Loucy (cell line): ENCODE measurements at regions not wholly inside any gene's neighbourhood (a gene's known extent, or its start where the extent isn't known, plus 50 kb on each side); places are given as distances from the start of the nearest gene placed in this dataset.

ENCODE experiments used
- H2AFZ ChIP-seq: fragments of 200-600 bp; sonication (generic); 2 replicates; pipeline ENCODE4 v1.6.0; 2016; ENCODE audit warnings: antibody characterized with exemption, mild to moderate bottlenecking, low read length, moderate library complexity
- H3F3A ChIP-seq: fragments of 200-600 bp; 2 replicates; pipeline ENCODE4 v1.6.0; 2016; ENCODE audit warnings: antibody characterized with exemption, low read depth, mild to moderate bottlenecking
- H3K27me3 ChIP-seq: fragments of 200-600 bp; sonication (generic); 2 replicates; pipeline ENCODE4 v1.6.1; 2014; ENCODE audit warnings: low read length, mild to moderate bottlenecking; ENCODE audit not compliant: insufficient read depth, poor library complexity, severe bottlenecking
- H3K36me3 ChIP-seq: fragments of 200-600 bp; sonication (generic); 2 replicates; pipeline ENCODE4 v1.6.1; 2016; ENCODE audit warnings: low read length; ENCODE audit not compliant: insufficient read depth
- H3K4me1 ChIP-seq: fragments of 200-600 bp; sonication (generic); 2 replicates; pipeline ENCODE4 v1.5.1; 2014; ENCODE audit warnings: low read length, mild to moderate bottlenecking; ENCODE audit not compliant: insufficient read depth, poor library complexity, severe bottlenecking
- H3K4me2 ChIP-seq: fragments of 200-600 bp; sonication (generic); 2 replicates; pipeline ENCODE4 v1.6.0; 2014; ENCODE audit warnings: antibody characterized with exemption, low read length, low read depth, mild to moderate bottlenecking; ENCODE audit not compliant: poor library complexity, severe bottlenecking
- H3K4me3 ChIP-seq: fragments of 200-600 bp; sonication (generic); 2 replicates; pipeline ENCODE4 v1.5.1; 2014; ENCODE audit warnings: low read length, mild to moderate bottlenecking, mixed read lengths; ENCODE audit not compliant: poor library complexity, severe bottlenecking
- H3K79me2 ChIP-seq: fragments of 200-600 bp; sonication (generic); 2 replicates; pipeline ENCODE4 v1.6.1; 2014; ENCODE audit warnings: low read length; ENCODE audit not compliant: insufficient read depth
- H3K9ac ChIP-seq: fragments of 200-600 bp; sonication (generic); 2 replicates; pipeline ENCODE4 v1.6.0; 2014; ENCODE audit warnings: mild to moderate bottlenecking, low read depth, low read length, moderate library complexity; ENCODE audit not compliant: poor library complexity, severe bottlenecking
- H3K9me2 ChIP-seq: fragments of 200-600 bp; sonication (generic); replicated peaks from 2 replicates; pipeline ENCODE4 v1.6.1; 2016; ENCODE audit warnings: low read depth, low read length, mixed read lengths
- H3K9me3 ChIP-seq: fragments of 200-600 bp; sonication (generic); 2 replicates; pipeline ENCODE4 v1.6.1; 2014; ENCODE audit warnings: mild to moderate bottlenecking, antibody characterized with exemption, low read length, low read depth; ENCODE audit not compliant: insufficient read depth
- H4K20me1 ChIP-seq: fragments of 200-600 bp; sonication (generic); 2 replicates; pipeline ENCODE4 v1.6.0; 2014; ENCODE audit warnings: antibody characterized with exemption, low read length, mild to moderate bottlenecking; ENCODE audit not compliant: insufficient read depth, poor library complexity, severe bottlenecking
- CTCF ChIP-seq: fragments of 200-600 bp; sonication (generic); conservative IDR thresholded peaks from 2 replicates; pipeline ENCODE4 v1.5.1; 2014; ENCODE audit warnings: mild to moderate bottlenecking, antibody characterized with exemption, low read length
- EZH2phosphoT487 ChIP-seq: fragments of 200-600 bp; IDR thresholded peaks from 2 replicates; pipeline ENCODE4 v1.6.1; 2018; ENCODE audit warnings: antibody characterized with exemption, mild to moderate bottlenecking, moderate library complexity, borderline replicate concordance

DNA sequence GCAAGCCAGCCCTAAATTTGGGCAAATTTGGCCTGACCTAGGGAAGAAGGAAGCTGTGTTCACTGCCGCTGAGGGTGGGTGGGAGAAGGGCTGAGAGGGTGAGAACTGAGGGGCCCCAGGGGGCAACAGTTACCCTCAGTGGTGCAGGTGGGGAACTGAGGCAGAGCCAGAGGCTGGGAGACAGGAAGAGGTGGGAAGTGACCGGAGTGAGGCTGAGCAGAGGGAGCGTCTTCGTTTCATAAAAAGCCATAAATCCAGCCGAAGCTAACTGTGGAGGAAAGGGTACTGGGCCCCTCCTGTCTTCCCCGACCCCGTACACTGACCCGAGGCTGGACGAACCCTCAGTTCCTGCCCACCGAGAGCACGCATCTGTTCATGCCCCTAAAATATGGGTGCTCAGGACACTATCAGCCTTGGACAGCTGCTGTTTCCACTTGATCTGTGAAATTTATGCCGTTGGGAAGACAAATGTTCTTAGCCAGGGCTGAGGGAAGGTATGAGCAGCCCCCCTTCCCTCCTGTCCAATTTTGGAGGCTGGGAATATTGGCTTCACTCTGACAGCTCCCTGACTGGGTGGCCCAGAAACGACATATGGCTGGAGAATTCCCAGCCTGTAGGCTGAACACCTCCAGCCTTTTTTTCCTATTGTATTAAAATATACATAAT is 116.5 kb downstream of the KIF26A start:
- Histone ChIP-seq H3K9ac (no peak overlapping the region), H3K36me3 (no peaks in the 10 kb centered on the region), H3K27me3 (no peaks in the 10 kb centered on the region), H3K4me1 (no peaks in the 10 kb centered on the region), H3K4me2 (no peak overlapping the region), H4K20me1 (no peaks in the 10 kb centered on the region), H3K9me3 (no peaks in the 10 kb centered on the region; the same call in 1 of the 2 replicates), H3K4me3 (no peak overlapping the region), H3F3A (no peaks in the 10 kb centered on the region), H3K9me2 (no peaks in the 10 kb centered on the region), H2AFZ (no peak overlapping the region), H3K79me2 (no peaks in the 10 kb centered on the region)
- TF ChIP-seq EZH2phosphoT487 = no peak
- TF ChIP-seq CTCF = no peak

DNA sequence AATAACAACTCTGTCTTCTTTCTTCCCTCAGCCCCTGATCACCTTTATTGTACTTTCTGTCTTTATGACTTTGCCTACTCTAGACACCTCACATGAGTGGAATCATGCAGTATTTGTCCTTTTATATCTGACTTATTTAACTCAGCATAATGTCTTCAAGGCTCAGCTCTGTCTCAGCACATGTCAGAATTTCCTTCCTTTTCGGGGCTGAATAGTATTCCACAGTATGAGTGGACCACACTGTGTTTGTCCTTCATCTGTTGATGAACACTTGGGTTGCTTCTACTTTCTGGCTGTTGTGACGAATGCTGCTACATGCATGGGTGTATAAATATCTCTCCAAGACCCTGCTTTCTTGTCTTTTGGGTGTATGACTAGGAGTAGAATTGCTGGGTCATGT is 117.6 kb downstream of the KIF26A start:
- H3K36me3 ChIP-seq = no peaks in the 10 kb centered on the region
- H4K20me1 ChIP-seq = no peaks in the 10 kb centered on the region
- no peaks in the 10 kb centered on the region; the same call in 1 of the 2 replicates for H3K9me3 ChIP-seq
- no peaks in the 10 kb centered on the region for H3F3A ChIP-seq
- H3K4me3 ChIP-seq = no peak overlapping the region
- no peaks in the 10 kb centered on the region for H3K4me1 ChIP-seq
- no peak overlapping the region for H2AFZ ChIP-seq
- no peaks in the 10 kb centered on the region for H3K9me2 ChIP-seq
- no peak overlapping the region for H3K4me2 ChIP-seq
- TF ChIP-seq CTCF = no peak
- no peak for TF ChIP-seq EZH2phosphoT487
- H3K27me3 ChIP-seq = no peaks in the 10 kb centered on the region
- no peak overlapping the region for H3K9ac ChIP-seq
- no peaks in the 10 kb centered on the region for H3K79me2 ChIP-seq

GRCh38 chr14:104262515-104263514 is 124.4 kb downstream of the KIF26A start:
- Histone ChIP-seq H3K9me3 (no peaks in the 10 kb centered on the region), H3K4me1 (no peaks in the 10 kb centered on the region), H3K79me2 (no peaks in the 10 kb centered on the region), H4K20me1 (no peaks in the 10 kb centered on the region), H3K9ac (no peak overlapping the region), H3K4me3 (no peak overlapping the region), H3F3A (no peaks in the 10 kb centered on the region), H3K36me3 (no peaks in the 10 kb centered on the region), H3K27me3 (no peaks in the 10 kb centered on the region), H2AFZ (no peak overlapping the region), H3K9me2 (no peaks in the 10 kb centered on the region), H3K4me2 (no peak overlapping the region)
- TF ChIP-seq EZH2phosphoT487 = no peak
- TF ChIP-seq CTCF = no peak
